ENCODE measurements at regions not wholly inside any gene's neighbourhood (a gene's known extent, or its start where the extent isn't known, plus 50 kb on each side); places are given as distances from the start of the nearest gene placed in this dataset.

GRCh38 chr3:65019443-65020055 is 331.7 kb upstream of the ADAMTS9 start (continued):
- TF ChIP-seq, protein P1, sequence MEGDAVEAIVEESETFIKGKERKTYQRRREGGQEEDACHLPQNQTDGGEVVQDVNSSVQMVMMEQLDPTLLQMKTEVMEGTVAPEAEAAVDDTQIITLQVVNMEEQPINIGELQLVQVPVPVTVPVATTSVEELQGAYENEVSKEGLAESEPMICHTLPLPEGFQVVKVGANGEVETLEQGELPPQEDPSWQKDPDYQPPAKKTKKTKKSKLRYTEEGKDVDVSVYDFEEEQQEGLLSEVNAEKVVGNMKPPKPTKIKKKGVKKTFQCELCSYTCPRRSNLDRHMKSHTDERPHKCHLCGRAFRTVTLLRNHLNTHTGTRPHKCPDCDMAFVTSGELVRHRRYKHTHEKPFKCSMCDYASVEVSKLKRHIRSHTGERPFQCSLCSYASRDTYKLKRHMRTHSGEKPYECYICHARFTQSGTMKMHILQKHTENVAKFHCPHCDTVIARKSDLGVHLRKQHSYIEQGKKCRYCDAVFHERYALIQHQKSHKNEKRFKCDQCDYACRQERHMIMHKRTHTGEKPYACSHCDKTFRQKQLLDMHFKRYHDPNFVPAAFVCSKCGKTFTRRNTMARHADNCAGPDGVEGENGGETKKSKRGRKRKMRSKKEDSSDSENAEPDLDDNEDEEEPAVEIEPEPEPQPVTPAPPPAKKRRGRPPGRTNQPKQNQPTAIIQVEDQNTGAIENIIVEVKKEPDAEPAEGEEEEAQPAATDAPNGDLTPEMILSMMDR (IDR thresholded peaks at IDR 0.05), result no peak
- no peak for TF ChIP-seq NR1H2 (CRISPR knock-in tag; IDR thresholded peaks at IDR 0.05)

DNA sequence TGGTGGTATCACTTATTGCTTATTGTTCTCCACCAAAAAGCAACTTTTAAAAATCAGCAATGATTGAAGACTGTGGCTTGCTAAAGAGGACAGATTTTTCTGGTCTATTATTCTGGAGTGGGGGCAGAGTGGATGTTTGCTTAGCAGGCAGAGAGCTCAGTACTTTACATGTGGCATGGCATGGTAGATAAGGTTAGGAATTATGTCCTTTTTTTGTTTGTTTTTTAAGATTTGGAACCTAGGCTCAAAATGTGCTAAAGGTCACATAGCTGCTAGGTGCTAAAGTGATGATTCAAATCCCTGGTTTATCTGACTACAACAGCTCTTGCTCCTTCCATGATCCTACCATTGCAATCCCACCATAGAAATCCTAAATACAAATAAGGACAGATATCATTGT is 331.0 kb upstream of the ADAMTS9 start:
- no peak overlapping the region; the same call in 1 of the 2 replicates for H3K27ac Mint-ChIP-seq
- no peak overlapping the region for H3K4me3 Mint-ChIP-seq
- TF ChIP-seq GTF2I (CRISPR knock-in tag; conservative IDR thresholded peaks at IDR 0.05) (no peak), ZNF232 (CRISPR knock-in tag; IDR thresholded peaks at IDR 0.05) (no peak), ZNF396 (CRISPR knock-in tag; IDR thresholded peaks at IDR 0.05; ENCODE audit: borderline replicate concordance) (no peak), ZNF671 (CRISPR knock-in tag; IDR thresholded peaks at IDR 0.05) (no peak), ZNF416 (CRISPR knock-in tag; IDR thresholded peaks at IDR 0.05) (no peak), E2F4 (CRISPR knock-in tag; IDR thresholded peaks at IDR 0.05; ENCODE audit: borderline replicate concordance, low read depth) (no peak), AR (CRISPR knock-in tag; IDR thresholded peaks at IDR 0.05) (no peak), SMAD3 (CRISPR knock-in tag; IDR thresholded peaks at IDR 0.05; ENCODE audit: borderline replicate concordance) (no peak), FOXK1 (CRISPR knock-in tag; IDR thresholded peaks at IDR 0.05) (no peak), HMGA2 (CRISPR knock-in tag; IDR thresholded peaks at IDR 0.05) (no peak)
- TF ChIP-seq, protein P2, sequence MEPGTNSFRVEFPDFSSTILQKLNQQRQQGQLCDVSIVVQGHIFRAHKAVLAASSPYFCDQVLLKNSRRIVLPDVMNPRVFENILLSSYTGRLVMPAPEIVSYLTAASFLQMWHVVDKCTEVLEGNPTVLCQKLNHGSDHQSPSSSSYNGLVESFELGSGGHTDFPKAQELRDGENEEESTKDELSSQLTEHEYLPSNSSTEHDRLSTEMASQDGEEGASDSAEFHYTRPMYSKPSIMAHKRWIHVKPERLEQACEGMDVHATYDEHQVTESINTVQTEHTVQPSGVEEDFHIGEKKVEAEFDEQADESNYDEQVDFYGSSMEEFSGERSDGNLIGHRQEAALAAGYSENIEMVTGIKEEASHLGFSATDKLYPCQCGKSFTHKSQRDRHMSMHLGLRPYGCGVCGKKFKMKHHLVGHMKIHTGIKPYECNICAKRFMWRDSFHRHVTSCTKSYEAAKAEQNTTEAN (CRISPR knock-in tag; IDR thresholded peaks at IDR 0.05), result no peak
- TF ChIP-seq, protein P3, sequence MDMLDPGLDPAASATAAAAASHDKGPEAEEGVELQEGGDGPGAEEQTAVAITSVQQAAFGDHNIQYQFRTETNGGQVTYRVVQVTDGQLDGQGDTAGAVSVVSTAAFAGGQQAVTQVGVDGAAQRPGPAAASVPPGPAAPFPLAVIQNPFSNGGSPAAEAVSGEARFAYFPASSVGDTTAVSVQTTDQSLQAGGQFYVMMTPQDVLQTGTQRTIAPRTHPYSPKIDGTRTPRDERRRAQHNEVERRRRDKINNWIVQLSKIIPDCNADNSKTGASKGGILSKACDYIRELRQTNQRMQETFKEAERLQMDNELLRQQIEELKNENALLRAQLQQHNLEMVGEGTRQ (CRISPR knock-in tag; IDR thresholded peaks at IDR 0.05), result no peak
- TF ChIP-seq, protein P4, sequence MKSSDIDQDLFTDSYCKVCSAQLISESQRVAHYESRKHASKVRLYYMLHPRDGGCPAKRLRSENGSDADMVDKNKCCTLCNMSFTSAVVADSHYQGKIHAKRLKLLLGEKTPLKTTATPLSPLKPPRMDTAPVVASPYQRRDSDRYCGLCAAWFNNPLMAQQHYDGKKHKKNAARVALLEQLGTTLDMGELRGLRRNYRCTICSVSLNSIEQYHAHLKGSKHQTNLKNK (CRISPR knock-in tag; IDR thresholded peaks at IDR 0.05), result no peak
- no peaks in the 10 kb centered on the region for H3K36me3 Mint-ChIP-seq
- H3K9me3 Mint-ChIP-seq, result peaks cover 2% of the 10 kb centered on the region; the same call in 1 of the 2 replicates
- DNase-seq (ENCODE audit: low spot score) (no peak), ATAC-seq (no peak)
- H3K27me3 Mint-ChIP-seq (ENCODE audit: low read depth), result no peaks in the 10 kb centered on the region
- peaks cover 20% of the 10 kb centered on the region for H3K4me1 Mint-ChIP-seq
- ChIA-PET CTCF (interaction anchor here (0.7 to 2.0 kb wide), 3 partner anchors 300 to 489 kb away, joined by 3 to 7 read pairs (median 4); no protein-coding TSS in a partner anchor), POLR2A (interaction anchor here (0.5 kb wide), 1 partner anchor 1072 kb away, joined by 3 read pairs; no protein-coding TSS in a partner anchor)

DNA sequence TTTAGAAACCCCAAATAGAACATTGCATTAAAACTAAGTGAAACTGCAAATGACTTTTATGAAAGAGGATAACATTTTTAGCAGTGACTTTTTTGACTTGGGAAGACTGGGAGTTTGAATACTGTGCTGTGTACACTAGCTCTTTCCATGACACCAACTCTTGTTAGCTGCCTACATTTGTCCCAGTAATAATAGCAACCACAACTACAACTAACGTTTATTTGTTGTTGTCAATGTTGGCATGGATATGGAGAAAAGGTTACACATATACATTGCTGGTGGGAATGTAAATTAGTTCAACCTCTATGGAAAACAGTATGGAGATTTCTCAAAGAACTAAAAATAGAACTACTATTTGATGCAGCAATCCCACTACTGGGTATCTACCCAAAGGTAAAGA is 329.6 kb upstream of the ADAMTS9 start:
- ChIA-PET CTCF (no interaction called here), POLR2A (no interaction called here)
- H3K4me1 Mint-ChIP-seq, result peaks cover 20% of the 10 kb centered on the region
- H3K4me3 Mint-ChIP-seq, result no peak overlapping the region
- H3K9me3 Mint-ChIP-seq, result peaks cover 4% of the 10 kb centered on the region; the same call in 1 of the 2 replicates
- no peak for TF ChIP-seq USF1 (CRISPR knock-in tag; IDR thresholded peaks at IDR 0.05)
- H3K27me3 Mint-ChIP-seq (ENCODE audit: low read depth), result no peaks in the 10 kb centered on the region
- no peak for ATAC-seq
- DNase-seq (ENCODE audit: low spot score), result no peak
- no peaks in the 10 kb centered on the region for H3K36me3 Mint-ChIP-seq
- H3K27ac Mint-ChIP-seq, result no peak overlapping the region

Data from WTC11 (cell line).